ENCODE measurements at regions not wholly inside any gene's neighbourhood (a gene's known extent, or its start where the extent isn't known, plus 50 kb on each side); places are given as distances from the start of the nearest gene placed in this dataset.

- TF ChIP-seq FOXK2 (IDR thresholded peaks at IDR 0.05) (no peak), PKNOX1 (IDR thresholded peaks at IDR 0.05) (no peak), CTBP1 (IDR thresholded peaks at IDR 0.05; ENCODE audit: borderline replicate concordance) (no peak), LEF1 (IDR thresholded peaks at IDR 0.05; ENCODE audit: borderline replicate concordance) (no peak), TARDBP (IDR thresholded peaks at IDR 0.05) (no peak), ELF4 (IDR thresholded peaks at IDR 0.05) (no peak), SUZ12 (IDR thresholded peaks at IDR 0.05) (no peak), NFRKB (IDR thresholded peaks at IDR 0.05) (no peak), SP1 (IDR thresholded peaks at IDR 0.05) (no peak), ZNF384 (IDR thresholded peaks at IDR 0.05) (no peak), ARNT (IDR thresholded peaks at IDR 0.05) (no peak)
Observed at GRCh38 chr9:135029871-135030565, 57.5 kb upstream of the OLFM1 start.

Measured in HEK293T (cell line).